Adrenal gland (tissue), 5 donors: ENCODE measurements at regions not wholly inside any gene's neighbourhood (a gene's known extent, or its start where the extent isn't known, plus 50 kb on each side); places are given as distances from the start of the nearest gene placed in this dataset.

Source experiments
- CTCF ChIP-seq, 6 experiments: fragments of 450-650 bp in 4 of 6; fragments of 200-600 bp in 2 of 6; sonication (generic) in 1 of 6; IDR thresholded peaks; 1 replicate in 5 of 6; 2 replicates in 1 of 6; pipeline versions ENCODE4 v1.5.1 to v1.8.0; 2016 to 2021; ENCODE audit warnings: antibody characterized with exemption in 6 of 6, mild to moderate bottlenecking in 2 of 6, moderate library complexity in 1 of 6
- POLR2A ChIP-seq, 2 donors: fragments of 450-650 bp; IDR thresholded peaks; one replicate each; pipeline ENCODE4 v1.6.1; 2017; ENCODE audit warnings: antibody characterized with exemption in 2 of 2, mild to moderate bottlenecking in 2 of 2, moderate library complexity in 1 of 2
- donor health status: DM: no; HTN: no; CAD: no.

- TF ChIP-seq CTCF (IDR thresholded peaks at IDR 0.05) (no peak), POLR2A (IDR thresholded peaks at IDR 0.05) (no peak)
Measured at GRCh38 chr5:118491351-118491750, 497.0 kb downstream of the DTWD2 start.
